ENCODE measurements at regions not wholly inside any gene's neighbourhood (a gene's known extent, or its start where the extent isn't known, plus 50 kb on each side); places are given as distances from the start of the nearest gene placed in this dataset.

- H3K27me3 ChIP-seq (ENCODE audit: control insufficient read depth in 4 of 4, insufficient read depth in 4 of 4, low read length in 3 of 4): no peaks in the 10 kb centered on the region
- H3K9me3 ChIP-seq (ENCODE audit: control insufficient read depth in 4 of 4, low read length in 3 of 4): no peaks in the 10 kb centered on the region
- no peak for DNase-seq (ENCODE audit: low spot score)
- no peak overlapping the region for H3K4me3 ChIP-seq (ENCODE audit: low read depth in 1 of 3, low read length in 3 of 3)
- no peak overlapping the region for H3K27ac ChIP-seq (ENCODE audit: low read depth in 1 of 2, low read length in 2 of 2)
- 73% methylated on average over 4 of the region's 4 CpGs for WGBS
- no peak overlapping the region for H3K9ac ChIP-seq (ENCODE audit: low read depth in 1 of 2, low read length in 2 of 2)
- H3K4me1 ChIP-seq (ENCODE audit: control insufficient read depth in 4 of 4, insufficient read depth in 4 of 4, low read length in 3 of 4): no peaks in the 10 kb centered on the region
- TF ChIP-seq CTCF (IDR thresholded peaks at IDR 0.05; ENCODE audit: low read depth, low read length, missing input control): no peak
- H3K36me3 ChIP-seq (ENCODE audit: control insufficient read depth in 4 of 4, insufficient read depth in 3 of 4, low read depth in 1 of 4, low read length in 3 of 4): no peaks in the 10 kb centered on the region
Observed at GRCh38 chr1:29644812-29645211, 408.5 kb downstream of the PTPRU start.

GRCh38 chr1:29643838-29644440 is 407.6 kb downstream of the PTPRU start:
- WGBS: 90% methylated on average over 1 of the region's 1 CpG
- DNase-seq (ENCODE audit: low spot score): no peak

More at GRCh38 chr1:29643838-29644440, 407.6 kb downstream of the PTPRU start:
- H3K4me1 ChIP-seq (ENCODE audit: control insufficient read depth in 4 of 4, insufficient read depth in 4 of 4, low read length in 3 of 4): no peaks in the 10 kb centered on the region
- no peaks in the 10 kb centered on the region for H3K9me3 ChIP-seq (ENCODE audit: control insufficient read depth in 4 of 4, low read length in 3 of 4)
- no peak overlapping the region for H3K27ac ChIP-seq (ENCODE audit: low read depth in 1 of 2, low read length in 2 of 2)
- no peak overlapping the region for H3K9ac ChIP-seq (ENCODE audit: low read depth in 1 of 2, low read length in 2 of 2)
- H3K36me3 ChIP-seq (ENCODE audit: control insufficient read depth in 4 of 4, insufficient read depth in 3 of 4, low read depth in 1 of 4, low read length in 3 of 4): no peaks in the 10 kb centered on the region
- H3K27me3 ChIP-seq (ENCODE audit: control insufficient read depth in 4 of 4, insufficient read depth in 4 of 4, low read length in 3 of 4): no peaks in the 10 kb centered on the region
- H3K4me3 ChIP-seq (ENCODE audit: low read depth in 1 of 3, low read length in 3 of 3): no peak overlapping the region
- TF ChIP-seq TAF1 (conservative IDR thresholded peaks at IDR 0.05): no peak
- TF ChIP-seq EGR1 (IDR thresholded peaks at IDR 0.05; ENCODE audit: low read depth in 2 of 2): no peak
- no peak for TF ChIP-seq FOXA2 (IDR thresholded peaks at IDR 0.05)
- TF ChIP-seq RXRA (IDR thresholded peaks at IDR 0.05): no peak
- no peak for TF ChIP-seq RAD21 (IDR thresholded peaks at IDR 0.05)
- TF ChIP-seq REST (IDR thresholded peaks at IDR 0.05): no peak
- no peak for TF ChIP-seq HNF4G (IDR thresholded peaks at IDR 0.05)
- no peak for TF ChIP-seq MAX (IDR thresholded peaks at IDR 0.05)
- no peak for TF ChIP-seq GABPA (IDR thresholded peaks at IDR 0.05 in 1 of 2, conservative IDR thresholded peaks at IDR 0.05 in 1 of 2)
- no peak for TF ChIP-seq YY1 (IDR thresholded peaks at IDR 0.05)
- no peak for TF ChIP-seq NR2F2 (IDR thresholded peaks at IDR 0.05)
- TF ChIP-seq SP1 (IDR thresholded peaks at IDR 0.05): no peak
- no peak for TF ChIP-seq JUND (IDR thresholded peaks at IDR 0.05)
- TF ChIP-seq HNF4A (conservative IDR thresholded peaks at IDR 0.05): no peak
- TF ChIP-seq CTCF (IDR thresholded peaks at IDR 0.05; ENCODE audit: low read depth, low read length, missing input control): no peak
- no peak for TF ChIP-seq ATF3 (IDR thresholded peaks at IDR 0.05)
- TF ChIP-seq ZBTB33 (IDR thresholded peaks at IDR 0.05): no peak
- TF ChIP-seq FOXA1 (IDR thresholded peaks at IDR 0.05): no peak
